SK-MEL-5 (cell line): ENCODE measurements at regions not wholly inside any gene's neighbourhood (a gene's known extent, or its start where the extent isn't known, plus 50 kb on each side); places are given as distances from the start of the nearest gene placed in this dataset.
"Not testable (repeated sequence)": the region's sequence is repeated elsewhere in the genome, so short reads cannot be mapped to it uniquely, and the experiment has no call there.

Source experiments
- DNase-seq: peaks from one replicate; pipeline ENCODE4 v3.0.0-alpha.2; 2016; ENCODE audit warnings: low read depth, low spot score
- in situ Hi-C: cut with HindIII; loops from 2 replicates; pipeline ENCODE4 v1.10.0; 2016; ENCODE audit warnings: low sequenced_read_pairs, high pct_unique_total_duplicates, low pct_unique_long_range_greater_than_20kb

GRCh38 chr1:96538111-96538641 is 183.4 kb upstream of the PTBP2 start:
- DNase-seq: peak; percentile 42
- in situ Hi-C loops: no loop called here

GRCh38 chr1:96538883-96539282 is 182.7 kb upstream of the PTBP2 start:
- DNase-seq: no peak

DNA sequence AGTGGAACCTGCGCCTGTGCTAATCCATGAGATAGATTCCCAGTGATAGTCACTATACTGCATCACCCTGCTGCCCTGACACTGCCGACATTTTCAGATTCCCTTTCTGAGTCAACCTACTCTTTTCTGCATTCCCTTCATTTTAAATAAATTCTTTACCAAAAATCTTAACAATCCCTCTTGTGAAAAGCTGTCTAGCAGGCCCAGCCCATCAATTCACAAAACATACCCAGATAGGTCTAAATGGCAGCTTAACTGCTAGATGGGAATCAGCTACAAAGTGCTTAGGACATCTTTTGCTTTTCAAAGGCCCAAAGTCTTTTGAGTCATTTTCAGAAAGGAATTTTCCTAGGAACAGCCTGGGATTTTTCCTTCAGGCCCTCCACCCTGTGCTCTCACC is 180.1 kb upstream of the PTBP2 start:
- in situ Hi-C loops: no loop called here

More at GRCh38 chr1:96538883-96539282, 182.7 kb upstream of the PTBP2 start:
- in situ Hi-C loops: no loop called here

DNA sequence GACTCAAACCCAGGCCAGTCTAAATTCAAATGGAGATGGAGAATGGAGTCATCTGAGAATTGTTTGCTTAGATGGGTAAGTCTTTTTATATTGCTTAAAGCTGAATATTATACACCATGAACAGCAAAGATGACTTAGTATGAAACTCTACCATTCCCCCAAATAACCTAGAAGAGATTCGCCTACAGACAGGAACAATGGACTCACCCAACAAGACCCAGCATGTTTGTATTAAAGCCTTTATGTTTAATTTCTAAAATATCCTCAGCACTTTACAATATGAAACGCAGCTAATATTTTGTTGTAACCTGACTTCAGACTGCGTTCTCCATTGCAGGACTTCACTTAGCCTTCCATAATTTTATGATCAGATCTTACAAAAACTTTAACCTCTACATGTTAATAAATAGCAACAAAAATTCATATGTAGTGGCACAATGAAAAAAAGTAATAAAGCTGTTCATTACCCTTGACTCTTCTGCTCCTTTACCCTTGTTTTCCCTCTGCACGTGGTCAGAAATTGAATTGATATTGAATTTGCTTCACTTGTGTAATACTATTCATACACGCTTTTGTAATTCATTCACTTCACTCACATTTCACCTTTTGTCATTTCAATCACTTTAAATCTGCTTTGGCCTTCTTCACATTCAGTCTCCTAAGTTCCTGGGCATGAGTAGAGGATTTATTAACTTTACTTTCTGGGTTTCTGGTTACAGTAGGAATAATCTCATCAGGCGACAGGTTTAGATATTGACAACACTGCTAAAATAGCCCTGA is 177.3 kb upstream of the PTBP2 start:
- in situ Hi-C loops: no loop called here
- DNase-seq: no peak

More for the DNA sequence above, 180.1 kb upstream of the PTBP2 start:
- no peak for DNase-seq

DNA sequence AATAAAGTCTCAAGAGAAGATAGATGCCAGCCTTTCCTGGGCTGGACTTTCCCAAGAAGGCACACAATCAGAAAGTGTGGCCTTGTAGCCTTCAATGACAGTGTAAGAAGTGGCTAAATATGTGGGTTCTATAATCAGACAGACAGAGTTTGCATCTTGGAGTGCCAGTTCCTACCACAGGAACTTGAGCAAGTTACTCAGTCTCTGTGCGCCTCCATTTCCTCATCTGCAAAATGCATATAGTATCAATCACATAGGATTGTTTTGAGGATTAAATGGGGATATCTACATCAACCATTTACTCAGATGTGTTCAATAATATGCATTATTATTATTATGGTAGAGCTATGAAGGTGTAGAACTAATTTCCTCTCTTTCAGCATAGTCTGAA is 176.8 kb upstream of the PTBP2 start:
- in situ Hi-C loops: no loop called here
- DNase-seq: no peak

GRCh38 chr1:96545935-96546656 is 175.5 kb upstream of the PTBP2 start:
- in situ Hi-C loops: no loop called here
- no peak for DNase-seq

DNA sequence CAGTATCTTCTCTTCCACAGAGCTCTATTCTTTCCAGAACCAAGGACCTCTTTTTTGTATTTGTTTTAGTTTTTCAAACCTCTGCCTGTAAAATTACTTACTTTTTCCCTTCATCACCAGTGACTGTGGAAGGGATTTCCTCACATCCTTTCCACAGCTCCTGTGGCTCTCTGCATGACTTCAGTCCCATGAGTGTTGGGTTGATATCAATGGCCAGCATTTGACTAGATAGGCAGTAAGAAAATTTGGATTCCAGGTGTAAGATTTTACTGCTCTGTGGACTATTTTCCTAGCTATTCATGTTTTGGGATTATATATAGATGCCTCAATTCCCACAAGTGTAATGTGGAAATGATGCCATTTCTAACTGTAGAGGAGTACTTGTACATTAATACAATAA is 171.5 kb upstream of the PTBP2 start:
- in situ Hi-C loops: no loop called here
- DNase-seq: no peak

GRCh38 chr1:96552451-96552850 is 169.1 kb upstream of the PTBP2 start:
- in situ Hi-C loops: no loop called here
- DNase-seq: no peak

DNA sequence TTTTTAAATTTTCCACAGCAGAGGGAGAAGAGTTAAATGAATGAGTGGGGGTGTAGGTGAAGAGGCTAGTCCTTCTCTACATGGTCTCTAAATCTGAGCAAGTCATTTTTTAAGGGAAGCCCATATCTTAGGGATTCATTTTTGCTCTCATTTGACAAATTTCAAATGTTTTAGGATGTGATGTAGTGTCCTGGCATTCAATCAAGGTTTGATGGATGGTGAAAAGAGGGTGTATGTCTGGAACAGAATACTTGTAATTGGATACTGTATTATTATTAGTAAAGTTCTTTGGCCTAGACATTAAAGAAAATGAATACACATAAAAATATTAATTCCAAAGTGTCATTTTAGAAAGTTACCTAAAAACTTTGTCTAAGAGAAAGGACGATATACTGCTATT is 167.8 kb upstream of the PTBP2 start:
- in situ Hi-C loops: no loop called here
- no peak for DNase-seq

- no peak for DNase-seq
- in situ Hi-C loops: no loop called here
These were observed 167.2 kb upstream of the PTBP2 start for GRCh38 chr1:96554364-96554763.

DNA sequence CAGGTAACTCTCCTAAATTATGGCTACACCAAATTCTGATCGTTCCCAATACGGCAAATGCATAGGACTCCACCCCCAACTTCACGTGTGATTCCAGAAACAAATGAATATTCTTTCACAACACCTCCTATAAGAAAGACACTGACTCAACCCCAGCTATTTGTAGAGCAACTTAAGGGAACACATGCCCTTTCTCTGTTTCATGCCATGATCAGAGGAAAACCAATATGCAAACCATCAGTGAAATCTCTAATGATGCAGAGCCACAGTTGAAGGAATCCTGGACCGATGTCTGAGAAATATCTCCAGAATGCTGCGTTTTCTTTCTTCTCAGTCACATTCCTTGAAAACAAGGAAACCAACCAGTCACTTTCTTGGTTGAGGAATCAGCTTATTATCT is 164.2 kb upstream of the PTBP2 start:
- in situ Hi-C loops: no loop called here
- no peak for DNase-seq

DNA sequence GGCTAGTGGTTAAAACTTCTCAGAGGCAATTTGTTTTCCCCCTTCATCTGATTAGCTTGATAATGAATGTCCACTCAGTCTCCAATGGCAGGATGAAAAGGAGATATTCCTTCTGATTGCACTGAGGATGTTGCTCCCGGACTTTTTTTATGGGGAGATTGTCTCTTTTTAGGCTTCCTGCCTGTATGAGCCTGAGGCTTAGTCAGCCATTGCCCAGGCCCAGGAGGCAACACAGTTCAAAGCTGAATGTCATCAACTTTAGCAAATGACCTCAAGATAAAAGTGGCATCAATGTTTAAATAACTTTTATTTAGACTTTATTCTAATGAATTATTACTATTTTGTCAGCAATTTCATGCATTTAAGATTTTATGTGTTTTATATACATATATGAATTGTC is 162.9 kb upstream of the PTBP2 start:
- DNase-seq: no peak
- in situ Hi-C loops: no loop called here

- no peak for DNase-seq
- in situ Hi-C loops: no loop called here
These were observed 162.4 kb upstream of the PTBP2 start for GRCh38 chr1:96559181-96559580.

GRCh38 chr1:96559707-96560596 is 161.6 kb upstream of the PTBP2 start:
- DNase-seq: no peak
- in situ Hi-C loops: no loop called here

DNA sequence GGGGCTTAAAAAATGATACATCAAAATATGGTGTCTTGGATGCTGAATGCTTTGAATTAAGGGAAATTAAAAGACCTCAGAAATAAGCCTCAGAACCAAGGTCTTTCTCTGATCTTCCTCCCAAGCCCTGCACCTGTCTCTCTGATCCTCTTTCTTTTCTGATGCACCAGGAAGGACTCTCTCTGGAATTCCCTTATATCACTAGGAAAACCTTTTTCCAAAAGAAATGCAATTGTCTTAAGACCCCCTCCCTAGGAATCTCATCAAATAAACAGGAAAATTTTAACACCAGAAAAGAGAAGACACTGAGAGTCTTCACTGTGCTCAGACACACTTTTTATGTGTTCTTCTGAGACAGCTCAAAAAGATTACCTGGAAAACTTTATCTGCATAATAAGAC is 159.5 kb upstream of the PTBP2 start:
- DNase-seq: no peak
- in situ Hi-C loops: no loop called here

- DNase-seq, in situ Hi-C loops: not testable (repeated sequence)
These were observed 157.2 kb upstream of the PTBP2 start for GRCh38 chr1:96564401-96564800.

- no peak for DNase-seq
- in situ Hi-C loops: no loop called here
These were observed 156.0 kb upstream of the PTBP2 start for GRCh38 chr1:96565546-96565945.

- in situ Hi-C loops: no loop called here
- no peak for DNase-seq
These were observed 152.9 kb upstream of the PTBP2 start for GRCh38 chr1:96568639-96569038.
